Gastrocnemius medialis (tissue), 4 donors: ENCODE measurements at regions not wholly inside any gene's neighbourhood (a gene's known extent, or its start where the extent isn't known, plus 50 kb on each side); places are given as distances from the start of the nearest gene placed in this dataset.

Experiments used
- CTCF ChIP-seq, 5 experiments: fragments of 450-650 bp in 3 of 5; fragments of 200-600 bp in 2 of 5; sonication (generic) in 2 of 5; IDR thresholded peaks in 4 of 5; conservative IDR thresholded peaks in 1 of 5; 1 replicate in 4 of 5; 2 replicates in 1 of 5; pipeline ENCODE4 v1.5.1; 2016 to 2019; ENCODE audit warnings: antibody characterized with exemption in 5 of 5, mild to moderate bottlenecking in 3 of 5, moderate library complexity in 3 of 5
- POLR2A ChIP-seq, 2 donors: fragments of 450-650 bp; IDR thresholded peaks; one replicate each; pipeline ENCODE4 v1.6.1; 2017; ENCODE audit warnings: antibody characterized with exemption in 2 of 2, mild to moderate bottlenecking in 2 of 2, moderate library complexity in 2 of 2

- TF ChIP-seq CTCF (IDR thresholded peaks at IDR 0.05 in 4 of 5, conservative IDR thresholded peaks at IDR 0.05 in 1 of 5) (no peak), POLR2A (IDR thresholded peaks at IDR 0.05) (no peak)
Measured at GRCh38 chr1:181353526-181353925, 129.8 kb upstream of the CACNA1E start.
